NT2/D1 (cell line): ENCODE measurements at regions not wholly inside any gene's neighbourhood (a gene's known extent, or its start where the extent isn't known, plus 50 kb on each side); places are given as distances from the start of the nearest gene placed in this dataset.
"Not testable (repeated sequence)": the region's sequence is repeated elsewhere in the genome, so short reads cannot be mapped to it uniquely, and the experiment has no call there.

Source experiments
- DNase-seq: peaks from one replicate; pipeline ENCODE4 v3.0.0-alpha.2; 2011; ENCODE audit warnings: low read depth, low spot score
- H3K27me3 ChIP-seq: 2 replicates; pipeline ENCODE4 v1.6.0; 2011; ENCODE audit warnings: mild to moderate bottlenecking; ENCODE audit not compliant: insufficient read length, insufficient read depth
- H3K36me3 ChIP-seq: 2 replicates; pipeline ENCODE4 v1.6.1; 2011; ENCODE audit warnings: mild to moderate bottlenecking, low read length, mixed read lengths; ENCODE audit not compliant: insufficient read depth, insufficient read length
- H3K4me1 ChIP-seq: 2 replicates; pipeline ENCODE4 v1.5.1; 2011; ENCODE audit not compliant: insufficient read depth, insufficient read length
- H3K4me3 ChIP-seq: 2 replicates; pipeline ENCODE4 v1.5.1; 2011; ENCODE audit warnings: low read depth; ENCODE audit not compliant: insufficient read length
- H3K9ac ChIP-seq: 2 replicates; pipeline ENCODE4 v1.6.0; 2011; ENCODE audit warnings: low read depth; ENCODE audit not compliant: insufficient read length
- H3K9me3 ChIP-seq: 2 replicates; pipeline ENCODE4 v1.5.1; 2011; ENCODE audit warnings: mild to moderate bottlenecking, low read length; ENCODE audit not compliant: insufficient read depth
- SUZ12 ChIP-seq: IDR thresholded peaks from 2 replicates; pipeline ENCODE4 v1.6.1; 2011; ENCODE audit not compliant: insufficient read length, insufficient read depth; ENCODE audit errors: extremely low read depth
- YY1 ChIP-seq: IDR thresholded peaks from 2 replicates; pipeline ENCODE4 v1.6.1; 2011; ENCODE audit not compliant: insufficient read length, insufficient read depth
- ZNF274 ChIP-seq: IDR thresholded peaks from 2 replicates; pipeline ENCODE4 v1.6.1; 2011; ENCODE audit warnings: mild to moderate bottlenecking, low read depth, low read length

- Histone ChIP-seq H3K27me3 (no peaks in the 10 kb centered on the region), H3K36me3 (no peaks in the 10 kb centered on the region), H3K4me1 (no peaks in the 10 kb centered on the region), H3K9ac (no peak overlapping the region), H3K9me3 (no peaks in the 10 kb centered on the region), H3K4me3 (no peak overlapping the region)
- no peak for DNase-seq
- TF ChIP-seq YY1 (no peak), SUZ12 (no peak), ZNF274 (no peak)
These were observed 1713.6 kb downstream of the SI start for GRCh38 chr3:163364717-163365116.

- no peak overlapping the region for H3K9ac ChIP-seq
- H3K27me3 ChIP-seq = no peaks in the 10 kb centered on the region
- H3K36me3 ChIP-seq = no peaks in the 10 kb centered on the region
- no peak for DNase-seq
- no peak overlapping the region for H3K4me3 ChIP-seq
- no peaks in the 10 kb centered on the region for H3K4me1 ChIP-seq
- TF ChIP-seq YY1 (no peak), SUZ12 (no peak), ZNF274 (no peak)
- no peaks in the 10 kb centered on the region for H3K9me3 ChIP-seq
These were observed 1716.1 kb downstream of the SI start for GRCh38 chr3:163362151-163362550.

- H3K9ac ChIP-seq, H3K4me1 ChIP-seq, DNase-seq, H3K4me3 ChIP-seq, H3K36me3 ChIP-seq, H3K9me3 ChIP-seq, H3K27me3 ChIP-seq: not testable (repeated sequence)
These were observed 1716.9 kb downstream of the SI start for GRCh38 chr3:163361357-163361878.

- Histone ChIP-seq H3K9ac (no peak overlapping the region), H3K4me1 (no peaks in the 10 kb centered on the region), H3K27me3 (no peaks in the 10 kb centered on the region), H3K9me3 (no peaks in the 10 kb centered on the region), H3K36me3 (no peaks in the 10 kb centered on the region), H3K4me3 (no peak overlapping the region)
- TF ChIP-seq YY1 (no peak), ZNF274 (no peak), SUZ12 (no peak)
- DNase-seq = no peak
These were observed 1730.4 kb downstream of the SI start for GRCh38 chr3:163347944-163348343.

GRCh38 chr3:163335429-163335828 lies 1742.9 kb downstream of the SI start:
- no peaks in the 10 kb centered on the region for H3K36me3 ChIP-seq
- peaks cover 27% of the 10 kb centered on the region for H3K9me3 ChIP-seq
- no peak for TF ChIP-seq YY1
- TF ChIP-seq ZNF274 = no peak
- TF ChIP-seq SUZ12 = no peak
- H3K4me3 ChIP-seq = no peak overlapping the region
- no peaks in the 10 kb centered on the region for H3K27me3 ChIP-seq
- H3K9ac ChIP-seq = no peak overlapping the region
- no peaks in the 10 kb centered on the region for H3K4me1 ChIP-seq
- no peak for DNase-seq

- no peak for TF ChIP-seq SUZ12
- TF ChIP-seq ZNF274 = no peak
- TF ChIP-seq YY1 = no peak
- DNase-seq = peak; percentile 18
- Histone ChIP-seq H3K9ac (no peak overlapping the region), H3K4me1 (no peaks in the 10 kb centered on the region), H3K36me3 (no peaks in the 10 kb centered on the region), H3K9me3 (peaks cover 11% of the 10 kb centered on the region), H3K4me3 (no peak overlapping the region), H3K27me3 (no peaks in the 10 kb centered on the region)
These were observed 1749.6 kb downstream of the SI start for GRCh38 chr3:163328680-163329079.

- Histone ChIP-seq H3K27me3 (no peaks in the 10 kb centered on the region), H3K4me1 (no peaks in the 10 kb centered on the region), H3K9ac (no peak overlapping the region), H3K36me3 (no peaks in the 10 kb centered on the region), H3K4me3 (no peak overlapping the region), H3K9me3 (peaks cover 18% of the 10 kb centered on the region)
- no peak for DNase-seq
- TF ChIP-seq SUZ12 = no peak
- no peak for TF ChIP-seq YY1
- no peak for TF ChIP-seq ZNF274
These were observed 1751.2 kb downstream of the SI start for GRCh38 chr3:163327086-163327485.

GRCh38 chr3:163315786-163316185 lies 1762.5 kb downstream of the SI start:
- Histone ChIP-seq H3K9me3 (no peaks in the 10 kb centered on the region), H3K36me3 (no peaks in the 10 kb centered on the region), H3K4me3 (no peak overlapping the region), H3K9ac (no peak overlapping the region), H3K4me1 (no peaks in the 10 kb centered on the region), H3K27me3 (no peaks in the 10 kb centered on the region)
- TF ChIP-seq YY1 (no peak), ZNF274 (no peak), SUZ12 (no peak)
- DNase-seq = no peak
